ENCODE measurements at regions not wholly inside any gene's neighbourhood (a gene's known extent, or its start where the extent isn't known, plus 50 kb on each side); places are given as distances from the start of the nearest gene placed in this dataset.

DNA sequence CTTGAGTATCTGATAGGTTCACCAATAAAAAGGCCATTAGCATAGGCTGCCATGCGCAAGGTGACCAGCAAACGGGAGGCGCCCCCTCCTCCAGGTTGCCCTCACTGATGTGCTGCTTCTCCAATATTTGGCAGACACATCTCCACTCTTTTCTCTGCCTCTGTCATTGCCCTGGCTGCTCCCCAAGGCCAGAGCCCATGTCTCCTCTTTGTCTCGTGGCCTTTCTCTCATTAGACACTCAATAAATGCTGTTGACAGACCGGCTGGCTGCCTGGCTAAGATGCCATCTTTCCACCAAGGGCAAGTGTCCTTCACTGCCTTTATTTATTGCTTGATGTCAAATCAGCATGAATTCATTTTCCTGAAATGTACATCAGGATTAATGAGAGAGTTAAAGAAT lies 404.0 kb upstream of the KIF2A start:
- CTCF ChIA-PET = no interaction called here
- POLR2A ChIA-PET = no interaction called here

DNA sequence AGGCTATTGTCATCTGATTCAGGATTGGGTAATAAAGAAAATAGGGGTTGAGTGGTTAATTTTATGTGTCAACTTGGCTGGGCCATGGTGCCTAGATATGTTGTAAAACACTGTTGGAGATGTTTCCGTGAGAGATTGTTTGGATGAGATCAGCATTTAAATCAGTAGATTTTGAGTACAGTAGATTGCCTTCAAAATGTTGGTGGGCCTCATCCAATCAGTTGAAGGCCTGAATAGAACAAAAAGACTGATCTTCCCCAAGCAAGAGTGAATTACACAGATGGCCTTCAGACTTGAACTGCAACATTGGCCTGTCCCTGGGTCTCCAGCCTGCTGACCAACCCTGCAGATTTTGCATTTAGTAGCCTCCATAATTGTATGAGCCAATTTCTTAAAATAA lies 401.3 kb upstream of the KIF2A start:
- TF ChIP-seq, protein P1, sequence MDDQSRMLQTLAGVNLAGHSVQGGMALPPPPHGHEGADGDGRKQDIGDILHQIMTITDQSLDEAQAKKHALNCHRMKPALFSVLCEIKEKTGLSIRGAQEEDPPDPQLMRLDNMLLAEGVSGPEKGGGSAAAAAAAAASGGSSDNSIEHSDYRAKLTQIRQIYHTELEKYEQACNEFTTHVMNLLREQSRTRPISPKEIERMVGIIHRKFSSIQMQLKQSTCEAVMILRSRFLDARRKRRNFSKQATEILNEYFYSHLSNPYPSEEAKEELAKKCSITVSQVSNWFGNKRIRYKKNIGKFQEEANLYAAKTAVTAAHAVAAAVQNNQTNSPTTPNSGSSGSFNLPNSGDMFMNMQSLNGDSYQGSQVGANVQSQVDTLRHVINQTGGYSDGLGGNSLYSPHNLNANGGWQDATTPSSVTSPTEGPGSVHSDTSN (IDR thresholded peaks at IDR 0.05) = no peak
- TF ChIP-seq NPAS2 (CRISPR knock-in tag; IDR thresholded peaks at IDR 0.05; ENCODE audit: borderline replicate concordance) = no peak
- TF ChIP-seq MYC (IDR thresholded peaks at IDR 0.05; ENCODE audit: borderline replicate concordance, low read length) = no peak
- no peak for TF ChIP-seq FOXS1 (CRISPR knock-in tag; IDR thresholded peaks at IDR 0.05)
- no peak for TF ChIP-seq POLR2AphosphoS2 (conservative IDR thresholded peaks at IDR 0.05; ENCODE audit: low read length)
- TF ChIP-seq, protein P2, sequence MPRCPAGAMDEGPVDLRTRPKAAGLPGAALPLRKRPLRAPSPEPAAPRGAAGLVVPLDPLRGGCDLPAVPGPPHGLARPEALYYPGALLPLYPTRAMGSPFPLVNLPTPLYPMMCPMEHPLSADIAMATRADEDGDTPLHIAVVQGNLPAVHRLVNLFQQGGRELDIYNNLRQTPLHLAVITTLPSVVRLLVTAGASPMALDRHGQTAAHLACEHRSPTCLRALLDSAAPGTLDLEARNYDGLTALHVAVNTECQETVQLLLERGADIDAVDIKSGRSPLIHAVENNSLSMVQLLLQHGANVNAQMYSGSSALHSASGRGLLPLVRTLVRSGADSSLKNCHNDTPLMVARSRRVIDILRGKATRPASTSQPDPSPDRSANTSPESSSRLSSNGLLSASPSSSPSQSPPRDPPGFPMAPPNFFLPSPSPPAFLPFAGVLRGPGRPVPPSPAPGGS (IDR thresholded peaks at IDR 0.05) = no peak
- TF ChIP-seq RAD21 (conservative IDR thresholded peaks at IDR 0.05 in 1 of 2, IDR thresholded peaks at IDR 0.05 in 1 of 2) = no peak
- TF ChIP-seq, protein P3, sequence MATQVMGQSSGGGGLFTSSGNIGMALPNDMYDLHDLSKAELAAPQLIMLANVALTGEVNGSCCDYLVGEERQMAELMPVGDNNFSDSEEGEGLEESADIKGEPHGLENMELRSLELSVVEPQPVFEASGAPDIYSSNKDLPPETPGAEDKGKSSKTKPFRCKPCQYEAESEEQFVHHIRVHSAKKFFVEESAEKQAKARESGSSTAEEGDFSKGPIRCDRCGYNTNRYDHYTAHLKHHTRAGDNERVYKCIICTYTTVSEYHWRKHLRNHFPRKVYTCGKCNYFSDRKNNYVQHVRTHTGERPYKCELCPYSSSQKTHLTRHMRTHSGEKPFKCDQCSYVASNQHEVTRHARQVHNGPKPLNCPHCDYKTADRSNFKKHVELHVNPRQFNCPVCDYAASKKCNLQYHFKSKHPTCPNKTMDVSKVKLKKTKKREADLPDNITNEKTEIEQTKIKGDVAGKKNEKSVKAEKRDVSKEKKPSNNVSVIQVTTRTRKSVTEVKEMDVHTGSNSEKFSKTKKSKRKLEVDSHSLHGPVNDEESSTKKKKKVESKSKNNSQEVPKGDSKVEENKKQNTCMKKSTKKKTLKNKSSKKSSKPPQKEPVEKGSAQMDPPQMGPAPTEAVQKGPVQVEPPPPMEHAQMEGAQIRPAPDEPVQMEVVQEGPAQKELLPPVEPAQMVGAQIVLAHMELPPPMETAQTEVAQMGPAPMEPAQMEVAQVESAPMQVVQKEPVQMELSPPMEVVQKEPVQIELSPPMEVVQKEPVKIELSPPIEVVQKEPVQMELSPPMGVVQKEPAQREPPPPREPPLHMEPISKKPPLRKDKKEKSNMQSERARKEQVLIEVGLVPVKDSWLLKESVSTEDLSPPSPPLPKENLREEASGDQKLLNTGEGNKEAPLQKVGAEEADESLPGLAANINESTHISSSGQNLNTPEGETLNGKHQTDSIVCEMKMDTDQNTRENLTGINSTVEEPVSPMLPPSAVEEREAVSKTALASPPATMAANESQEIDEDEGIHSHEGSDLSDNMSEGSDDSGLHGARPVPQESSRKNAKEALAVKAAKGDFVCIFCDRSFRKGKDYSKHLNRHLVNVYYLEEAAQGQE (IDR thresholded peaks at IDR 0.05) = no peak
- no peak for TF ChIP-seq JUNB (IDR thresholded peaks at IDR 0.05)
- TF ChIP-seq, protein P4, sequence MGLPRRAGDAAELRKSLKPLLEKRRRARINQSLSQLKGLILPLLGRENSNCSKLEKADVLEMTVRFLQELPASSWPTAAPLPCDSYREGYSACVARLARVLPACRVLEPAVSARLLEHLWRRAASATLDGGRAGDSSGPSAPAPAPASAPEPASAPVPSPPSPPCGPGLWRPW (IDR thresholded peaks at IDR 0.05) = no peak
- no peak for TF ChIP-seq MAFK (IDR thresholded peaks at IDR 0.05; ENCODE audit: partially characterized antibody)
- TF ChIP-seq CHD2 (IDR thresholded peaks at IDR 0.05; ENCODE audit: low read length, partially characterized antibody) = no peak
- TF ChIP-seq, protein P5, sequence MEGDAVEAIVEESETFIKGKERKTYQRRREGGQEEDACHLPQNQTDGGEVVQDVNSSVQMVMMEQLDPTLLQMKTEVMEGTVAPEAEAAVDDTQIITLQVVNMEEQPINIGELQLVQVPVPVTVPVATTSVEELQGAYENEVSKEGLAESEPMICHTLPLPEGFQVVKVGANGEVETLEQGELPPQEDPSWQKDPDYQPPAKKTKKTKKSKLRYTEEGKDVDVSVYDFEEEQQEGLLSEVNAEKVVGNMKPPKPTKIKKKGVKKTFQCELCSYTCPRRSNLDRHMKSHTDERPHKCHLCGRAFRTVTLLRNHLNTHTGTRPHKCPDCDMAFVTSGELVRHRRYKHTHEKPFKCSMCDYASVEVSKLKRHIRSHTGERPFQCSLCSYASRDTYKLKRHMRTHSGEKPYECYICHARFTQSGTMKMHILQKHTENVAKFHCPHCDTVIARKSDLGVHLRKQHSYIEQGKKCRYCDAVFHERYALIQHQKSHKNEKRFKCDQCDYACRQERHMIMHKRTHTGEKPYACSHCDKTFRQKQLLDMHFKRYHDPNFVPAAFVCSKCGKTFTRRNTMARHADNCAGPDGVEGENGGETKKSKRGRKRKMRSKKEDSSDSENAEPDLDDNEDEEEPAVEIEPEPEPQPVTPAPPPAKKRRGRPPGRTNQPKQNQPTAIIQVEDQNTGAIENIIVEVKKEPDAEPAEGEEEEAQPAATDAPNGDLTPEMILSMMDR (IDR thresholded peaks at IDR 0.05) = no peak
- TF ChIP-seq, protein P6, sequence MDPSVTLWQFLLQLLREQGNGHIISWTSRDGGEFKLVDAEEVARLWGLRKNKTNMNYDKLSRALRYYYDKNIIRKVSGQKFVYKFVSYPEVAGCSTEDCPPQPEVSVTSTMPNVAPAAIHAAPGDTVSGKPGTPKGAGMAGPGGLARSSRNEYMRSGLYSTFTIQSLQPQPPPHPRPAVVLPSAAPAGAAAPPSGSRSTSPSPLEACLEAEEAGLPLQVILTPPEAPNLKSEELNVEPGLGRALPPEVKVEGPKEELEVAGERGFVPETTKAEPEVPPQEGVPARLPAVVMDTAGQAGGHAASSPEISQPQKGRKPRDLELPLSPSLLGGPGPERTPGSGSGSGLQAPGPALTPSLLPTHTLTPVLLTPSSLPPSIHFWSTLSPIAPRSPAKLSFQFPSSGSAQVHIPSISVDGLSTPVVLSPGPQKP (IDR thresholded peaks at IDR 0.05; ENCODE audit: low read depth, low read length) = no peak
- no peak for TF ChIP-seq CBX8 (IDR thresholded peaks at IDR 0.05)
- no peak for TF ChIP-seq EHF (CRISPR knock-in tag; IDR thresholded peaks at IDR 0.05)
- DNase-seq (ENCODE audit: low read depth in 1 of 2, low spot score in 1 of 2) = no peak
- POLR2A ChIA-PET = no interaction called here
- no peaks in the 10 kb centered on the region for H3K9me3 ChIP-seq
- H3K4me3 ChIP-seq = no peak overlapping the region
- no peaks in the 10 kb centered on the region for H3K4me1 ChIP-seq
- CTCF ChIA-PET = no interaction called here
- no peak for FAIRE-seq
- no peak overlapping the region for H3K27ac ChIP-seq
- ATAC-seq = no peak
- WGBS (ENCODE audit: missing lambda C conversion rate) = 49% methylated on average over 1 of the region's 1 CpG
- H3K4me2 ChIP-seq = no peak overlapping the region

More for the DNA sequence above, 404.0 kb upstream of the KIF2A start:
- WGBS (ENCODE audit: missing lambda C conversion rate) = 60% methylated on average over 5 of the region's 5 CpGs
- no peak overlapping the region for H3K27ac ChIP-seq
- FAIRE-seq = no peak
- no peak overlapping the region for H3K4me2 ChIP-seq
- no peaks in the 10 kb centered on the region for H3K9me3 ChIP-seq
- TF ChIP-seq JUNB (IDR thresholded peaks at IDR 0.05) (no peak), ZFP36 (IDR thresholded peaks at IDR 0.05; ENCODE audit: borderline replicate concordance, partially characterized antibody) (no peak), CBX2 (IDR thresholded peaks at IDR 0.05; ENCODE audit: borderline replicate concordance, low read depth) (no peak), KDM5A (IDR thresholded peaks at IDR 0.05) (no peak), MAZ (IDR thresholded peaks at IDR 0.05; ENCODE audit: borderline replicate concordance, low read depth, low read length) (no peak), RFX5 (IDR thresholded peaks at IDR 0.05) (no peak), RNF2 (IDR thresholded peaks at IDR 0.05; ENCODE audit: borderline replicate concordance, low read depth) (no peak)
- TF ChIP-seq, protein P5 (IDR thresholded peaks at IDR 0.05) = no peak
- TF ChIP-seq, protein P7, sequence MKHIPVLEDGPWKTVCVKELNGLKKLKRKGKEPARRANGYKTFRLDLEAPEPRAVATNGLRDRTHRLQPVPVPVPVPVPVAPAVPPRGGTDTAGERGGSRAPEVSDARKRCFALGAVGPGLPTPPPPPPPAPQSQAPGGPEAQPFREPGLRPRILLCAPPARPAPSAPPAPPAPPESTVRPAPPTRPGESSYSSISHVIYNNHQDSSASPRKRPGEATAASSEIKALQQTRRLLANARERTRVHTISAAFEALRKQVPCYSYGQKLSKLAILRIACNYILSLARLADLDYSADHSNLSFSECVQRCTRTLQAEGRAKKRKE (CRISPR knock-in tag; IDR thresholded peaks at IDR 0.05; ENCODE audit: low read depth) = no peak
- TF ChIP-seq, protein P4 (IDR thresholded peaks at IDR 0.05) = no peak
- ATAC-seq = no peak
- H3K4me1 ChIP-seq = no peaks in the 10 kb centered on the region
- no peak for DNase-seq (ENCODE audit: low read depth in 1 of 2, low spot score in 1 of 2)
- H3K4me3 ChIP-seq = no peak overlapping the region
